Muscle layer of colon (tissue), 2 donors: ENCODE measurements at regions not wholly inside any gene's neighbourhood (a gene's known extent, or its start where the extent isn't known, plus 50 kb on each side); places are given as distances from the start of the nearest gene placed in this dataset.
"Not testable (repeated sequence)": the region's sequence is repeated elsewhere in the genome, so short reads cannot be mapped to it uniquely, and the experiment has no call there.

Experiments used
- H3K27ac ChIP-seq: one replicate; pipeline ENCODE4 v1.7.0; 2013; ENCODE audit warnings: low read depth, mild to moderate bottlenecking, low read length, moderate library complexity
- H3K27me3 ChIP-seq, 2 donors: one replicate each; pipeline ENCODE4 v1.7.0; 2013; ENCODE audit warnings: low read length in 2 of 2, mild to moderate bottlenecking in 2 of 2; ENCODE audit not compliant: insufficient read depth in 2 of 2, control insufficient read depth in 1 of 2
- H3K36me3 ChIP-seq: one replicate; pipeline ENCODE4 v1.7.0; 2013; ENCODE audit warnings: mild to moderate bottlenecking, low read length; ENCODE audit not compliant: insufficient read depth
- H3K4me1 ChIP-seq: one replicate; pipeline ENCODE4 v1.7.0; 2013; ENCODE audit warnings: mild to moderate bottlenecking, low read length; ENCODE audit not compliant: insufficient read depth
- H3K4me3 ChIP-seq, 2 donors: one replicate each; pipeline ENCODE4 v1.7.0; 2013; ENCODE audit warnings: low read length in 2 of 2, low read depth in 1 of 2, mild to moderate bottlenecking in 1 of 2, moderate library complexity in 1 of 2
- H3K9ac ChIP-seq: one replicate; pipeline ENCODE4 v1.7.0; 2013; ENCODE audit warnings: low read length
- H3K9me3 ChIP-seq: one replicate; pipeline ENCODE4 v1.7.0; 2013; ENCODE audit warnings: mild to moderate bottlenecking, low read length
- donor health status: abdominal sarcoma.
- donor health status: Adenocarcinoma of cecum.

DNA sequence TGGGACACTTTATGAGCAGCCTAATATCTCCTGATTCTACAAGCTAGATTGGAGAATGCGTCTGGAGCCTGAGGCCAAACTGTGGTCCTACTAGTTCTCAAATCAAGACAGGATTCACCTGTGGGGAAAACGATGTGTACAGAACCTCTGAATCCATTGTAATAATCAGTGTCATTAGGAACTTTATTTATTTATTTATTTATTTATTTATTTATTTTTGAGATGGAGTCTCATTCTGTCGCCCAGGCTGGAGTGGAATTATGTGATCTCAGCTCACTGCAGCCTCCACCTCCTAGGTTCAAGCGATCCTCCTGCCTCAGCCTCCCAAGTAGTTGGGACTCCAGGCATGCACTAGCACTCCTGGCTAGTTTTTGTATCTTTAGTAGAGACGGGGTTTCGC is 52.6 kb upstream of the KIF26B start:
- not testable (repeated sequence) for H3K4me3 ChIP-seq, H3K4me1 ChIP-seq, H3K36me3 ChIP-seq, H3K9ac ChIP-seq, H3K9me3 ChIP-seq, H3K27ac ChIP-seq, H3K27me3 ChIP-seq

- Histone ChIP-seq H3K27ac (no peak overlapping the region), H3K4me1 (no peaks in the 10 kb centered on the region), H3K36me3 (no peaks in the 10 kb centered on the region), H3K4me3 (no peak overlapping the region), H3K27me3 (no peaks in the 10 kb centered on the region), H3K9ac (no peak overlapping the region), H3K9me3 (no peaks in the 10 kb centered on the region)
Measured at GRCh38 chr1:245099401-245099800, 55.4 kb upstream of the KIF26B start.

- no peaks in the 10 kb centered on the region for H3K27me3 ChIP-seq
- H3K9ac ChIP-seq: no peak overlapping the region
- H3K4me3 ChIP-seq: no peak overlapping the region
- H3K9me3 ChIP-seq: no peaks in the 10 kb centered on the region
- no peaks in the 10 kb centered on the region for H3K4me1 ChIP-seq
- H3K36me3 ChIP-seq: no peaks in the 10 kb centered on the region
- H3K27ac ChIP-seq: no peak overlapping the region
Measured at GRCh38 chr1:245098924-245099323, 55.9 kb upstream of the KIF26B start.

- no peaks in the 10 kb centered on the region for H3K4me1 ChIP-seq
- H3K9ac ChIP-seq: no peak overlapping the region
- H3K36me3 ChIP-seq: no peaks in the 10 kb centered on the region
- no peaks in the 10 kb centered on the region for H3K27me3 ChIP-seq
- no peak overlapping the region for H3K4me3 ChIP-seq
- no peaks in the 10 kb centered on the region for H3K9me3 ChIP-seq
- H3K27ac ChIP-seq: no peak overlapping the region
Measured at GRCh38 chr1:245096311-245097066, 58.3 kb upstream of the KIF26B start.

GRCh38 chr1:245095903-245096302 is 58.9 kb upstream of the KIF26B start:
- no peaks in the 10 kb centered on the region for H3K27me3 ChIP-seq
- H3K9me3 ChIP-seq: no peaks in the 10 kb centered on the region
- no peak overlapping the region for H3K9ac ChIP-seq
- H3K36me3 ChIP-seq: no peaks in the 10 kb centered on the region
- no peaks in the 10 kb centered on the region for H3K4me1 ChIP-seq
- no peak overlapping the region for H3K4me3 ChIP-seq
- no peak overlapping the region for H3K27ac ChIP-seq

GRCh38 chr1:245094954-245095353 is 59.8 kb upstream of the KIF26B start:
- Histone ChIP-seq H3K9ac (no peak overlapping the region), H3K27me3 (no peaks in the 10 kb centered on the region), H3K36me3 (no peaks in the 10 kb centered on the region), H3K4me1 (no peaks in the 10 kb centered on the region), H3K9me3 (no peaks in the 10 kb centered on the region), H3K27ac (no peak overlapping the region), H3K4me3 (no peak overlapping the region)

DNA sequence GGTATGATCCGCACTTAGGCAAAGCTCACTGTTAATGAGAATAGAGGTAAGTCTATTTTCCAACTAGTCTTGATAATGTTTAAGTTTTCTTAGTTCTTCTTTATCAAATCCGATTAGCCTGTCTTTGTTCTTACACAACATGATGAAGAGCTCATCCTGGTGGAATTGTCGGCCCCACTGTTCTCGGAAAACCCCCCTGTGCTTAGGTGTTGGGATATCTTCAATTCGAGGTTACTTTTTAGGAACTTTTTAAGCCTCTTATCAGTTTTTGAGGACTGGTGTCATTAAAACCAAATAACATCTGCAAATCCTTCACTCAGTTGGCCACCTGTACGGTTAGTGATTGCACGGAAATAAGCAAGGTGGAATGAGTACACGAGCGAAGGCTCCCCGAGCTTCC is 60.7 kb upstream of the KIF26B start:
- Histone ChIP-seq H3K36me3 (no peaks in the 10 kb centered on the region), H3K9ac (no peak overlapping the region), H3K4me1 (no peaks in the 10 kb centered on the region), H3K9me3 (no peaks in the 10 kb centered on the region), H3K27me3 (no peaks in the 10 kb centered on the region), H3K4me3 (no peak overlapping the region), H3K27ac (no peak overlapping the region)

DNA sequence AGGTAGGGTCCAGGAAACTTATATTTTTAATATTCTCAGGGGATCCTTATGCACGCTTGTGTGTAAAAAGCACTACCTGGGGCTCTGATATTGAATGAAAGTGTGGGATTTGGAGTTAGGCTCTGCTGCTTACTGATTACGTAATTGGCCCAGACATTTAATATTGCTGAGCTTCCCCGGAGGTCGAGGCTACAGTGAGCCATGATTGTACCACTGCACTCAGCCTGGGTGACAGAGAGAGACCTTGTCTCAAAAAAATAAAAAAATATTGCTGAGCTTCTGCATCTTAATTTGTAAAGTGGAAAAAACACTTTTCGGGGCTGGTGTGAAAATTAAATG is 62.2 kb upstream of the KIF26B start:
- no peaks in the 10 kb centered on the region for H3K9me3 ChIP-seq
- H3K27me3 ChIP-seq: no peaks in the 10 kb centered on the region
- no peaks in the 10 kb centered on the region for H3K4me1 ChIP-seq
- no peak overlapping the region for H3K9ac ChIP-seq
- H3K4me3 ChIP-seq: no peak overlapping the region
- no peaks in the 10 kb centered on the region for H3K36me3 ChIP-seq
- no peak overlapping the region for H3K27ac ChIP-seq

DNA sequence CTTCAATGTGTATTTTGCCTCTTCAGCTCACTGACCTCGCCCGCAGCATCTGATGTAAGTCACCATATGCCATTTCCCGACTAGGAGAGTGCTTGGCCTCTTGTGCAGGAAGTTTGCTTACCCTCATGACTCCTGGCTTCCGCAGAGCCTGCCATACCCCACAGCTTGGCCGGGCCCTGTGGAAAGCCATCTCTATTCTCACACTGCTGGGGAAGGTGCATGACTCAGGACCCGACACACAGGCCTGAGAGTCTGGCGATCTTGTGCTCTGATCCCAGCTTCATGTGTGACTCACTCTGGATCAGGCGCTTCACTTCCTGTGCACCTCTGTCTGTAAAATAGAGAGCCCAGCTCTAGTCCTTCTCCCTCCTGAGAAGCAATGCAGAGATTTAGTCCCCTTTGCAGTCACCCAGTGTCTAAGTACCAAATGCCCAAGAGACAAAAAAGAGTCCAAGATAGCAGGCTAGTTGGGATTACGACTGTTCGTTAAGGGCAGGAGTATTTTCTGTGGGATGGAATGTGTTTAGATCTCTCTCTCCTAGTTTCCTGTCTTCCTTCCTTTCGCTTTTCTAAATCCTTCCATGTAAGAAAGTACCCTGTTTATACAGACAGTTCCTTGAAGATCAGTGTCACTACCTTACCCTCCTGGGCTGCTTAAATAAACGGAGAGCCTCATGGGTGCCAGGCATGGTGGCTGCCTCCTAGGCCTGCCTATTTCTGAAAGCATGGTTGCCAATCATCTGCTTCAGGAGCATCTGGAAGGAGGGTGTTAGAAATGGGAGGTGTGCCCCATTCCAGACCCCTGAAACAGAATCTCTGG is 62.8 kb upstream of the KIF26B start:
- Histone ChIP-seq H3K9ac (no peak overlapping the region), H3K27ac (no peak overlapping the region)

GRCh38 chr1:245091171-245091621 is 63.6 kb upstream of the KIF26B start:
- H3K27me3 ChIP-seq: no peaks in the 10 kb centered on the region
- H3K27ac ChIP-seq: no peak overlapping the region
- no peaks in the 10 kb centered on the region for H3K9me3 ChIP-seq
- no peaks in the 10 kb centered on the region for H3K4me1 ChIP-seq
- no peak overlapping the region for H3K4me3 ChIP-seq
- no peak overlapping the region for H3K9ac ChIP-seq
- no peaks in the 10 kb centered on the region for H3K36me3 ChIP-seq

More for the DNA sequence above, 62.8 kb upstream of the KIF26B start:
- Histone ChIP-seq H3K4me3 (no peak overlapping the region), H3K36me3 (no peaks in the 10 kb centered on the region), H3K9me3 (no peaks in the 10 kb centered on the region), H3K27me3 (no peaks in the 10 kb centered on the region), H3K4me1 (no peaks in the 10 kb centered on the region)

- Histone ChIP-seq H3K36me3 (no peaks in the 10 kb centered on the region), H3K27ac (no peak overlapping the region), H3K9me3 (no peaks in the 10 kb centered on the region), H3K4me3 (no peak overlapping the region), H3K9ac (no peak overlapping the region), H3K27me3 (no peaks in the 10 kb centered on the region), H3K4me1 (no peaks in the 10 kb centered on the region)
Measured at GRCh38 chr1:245090491-245091090, 64.2 kb upstream of the KIF26B start.
